GM23248 (cell line): ENCODE measurements at regions not wholly inside any gene's neighbourhood (a gene's known extent, or its start where the extent isn't known, plus 50 kb on each side); places are given as distances from the start of the nearest gene placed in this dataset.

Experiments
- DNase-seq: peaks from one replicate; pipeline ENCODE4 v3.0.0-alpha.2; 2015
- H2AFZ ChIP-seq: fragments of 200-600 bp; sonication (generic); 2 replicates; pipeline ENCODE4 v1.6.1; 2016; ENCODE audit warnings: antibody characterized with exemption
- H3F3A ChIP-seq: fragments of 200-600 bp; sonication (generic); 2 replicates; pipeline ENCODE4 v1.6.1; 2016; ENCODE audit warnings: mild to moderate bottlenecking, antibody characterized with exemption, mixed run types; ENCODE audit not compliant: insufficient read depth
- H3K27ac ChIP-seq: fragments of 200-600 bp; sonication (generic); 2 replicates; pipeline ENCODE4 v1.5.1; 2016; ENCODE audit warnings: mild to moderate bottlenecking
- H3K27me3 ChIP-seq: fragments of 200-600 bp; sonication (generic); replicated peaks from 2 replicates; pipeline ENCODE4 v1.6.1; 2016; ENCODE audit warnings: mild to moderate bottlenecking; ENCODE audit not compliant: insufficient read depth
- H3K36me3 ChIP-seq: fragments of 200-600 bp; sonication (generic); 2 replicates; pipeline ENCODE4 v1.6.1; 2016; ENCODE audit warnings: low read depth, mild to moderate bottlenecking
- H3K4me1 ChIP-seq: fragments of 200-600 bp; sonication (generic); 2 replicates; pipeline ENCODE4 v1.6.1; 2016; ENCODE audit warnings: mild to moderate bottlenecking; ENCODE audit not compliant: insufficient read depth
- H3K4me2 ChIP-seq: fragments of 200-600 bp; sonication (generic); one replicate; pipeline ENCODE4 v1.6.1; 2016; ENCODE audit warnings: mild to moderate bottlenecking; ENCODE audit not compliant: unreplicated experiment
- H3K4me3 ChIP-seq: fragments of 200-600 bp; sonication (generic); 2 replicates; pipeline ENCODE4 v1.5.1; 2016; ENCODE audit warnings: mild to moderate bottlenecking
- H3K79me2 ChIP-seq: fragments of 200-600 bp; sonication (generic); 2 replicates; pipeline ENCODE4 v1.6.1; 2016; ENCODE audit warnings: mild to moderate bottlenecking; ENCODE audit not compliant: insufficient read depth
- H3K9ac ChIP-seq: fragments of 200-600 bp; sonication (generic); 2 replicates; pipeline ENCODE4 v1.6.1; 2016; ENCODE audit warnings: mild to moderate bottlenecking
- H3K9me2 ChIP-seq: fragments of 200-600 bp; sonication (generic); 2 replicates; pipeline ENCODE4 v1.6.1; 2016; ENCODE audit warnings: mixed run types, mild to moderate bottlenecking, moderate library complexity; ENCODE audit not compliant: insufficient read depth
- H3K9me3 ChIP-seq: fragments of 200-600 bp; sonication (generic); one replicate; pipeline ENCODE4 v1.6.1; 2017; ENCODE audit warnings: low read depth
- H4K20me1 ChIP-seq: fragments of 200-600 bp; sonication (generic); 2 replicates; pipeline ENCODE4 v1.6.0; 2016; ENCODE audit not compliant: insufficient read depth
- EZH2 ChIP-seq: fragments of 200-600 bp; sonication (generic); IDR thresholded peaks from 2 replicates; pipeline ENCODE4 v1.6.1; 2018; ENCODE audit warnings: antibody characterized with exemption, mild to moderate bottlenecking; ENCODE audit not compliant: insufficient read depth, poor library complexity, severe bottlenecking
- EZH2phosphoT487 ChIP-seq: fragments of 200-600 bp; sonication (generic); IDR thresholded peaks from 2 replicates; pipeline ENCODE4 v1.6.1; 2018; ENCODE audit warnings: antibody characterized with exemption, moderate library complexity, mild to moderate bottlenecking, low read depth; ENCODE audit not compliant: insufficient read depth
- WGBS, 2 experiments: methylation state at CpG; one replicate each; pipeline ENCODE4 v1.1.6; 2015 to 2017; ENCODE audit warnings: low lambda C conversion rate in 2 of 2, low coverage in 1 of 2; ENCODE audit errors: missing lambda C conversion rate in 2 of 2; 5-methylcytosine and 5-hydroxymethylcytosine counted together
- in situ Hi-C: fragments of 300-500 bp; cut with MboI; formaldehyde crosslinking; loops from 2 replicates; pipeline ENCODE4 v1.15.0; 2020

GRCh38 chr13:26475176-26476110 lies 82.0 kb upstream of the WASF3 start:
- H3K27ac ChIP-seq: peak overlapping the region; percentile 53
- peak overlapping the region; percentile 90 for H2AFZ ChIP-seq
- no peaks in the 10 kb centered on the region for H4K20me1 ChIP-seq
- no peaks in the 10 kb centered on the region for H3K79me2 ChIP-seq
- in situ Hi-C loops: no loop called here
- H3F3A ChIP-seq: peaks cover 15% of the 10 kb centered on the region
- H3K4me1 ChIP-seq: peaks cover 22% of the 10 kb centered on the region
- TF ChIP-seq EZH2: no peak
- no peak for TF ChIP-seq EZH2phosphoT487
- peak overlapping the region; percentile 59 for H3K4me3 ChIP-seq
- no peaks in the 10 kb centered on the region for H3K27me3 ChIP-seq
- H3K9ac ChIP-seq: peak overlapping the region; percentile 63
- 71% methylated on average over 9 to 15 of the region's 15 CpGs for WGBS, 2 experiments
- no peaks in the 10 kb centered on the region for H3K36me3 ChIP-seq
- no peaks in the 10 kb centered on the region for H3K9me3 ChIP-seq
- DNase-seq: no peak
- no peak overlapping the region for H3K4me2 ChIP-seq
- H3K9me2 ChIP-seq: no peaks in the 10 kb centered on the region

- Histone ChIP-seq H4K20me1 (no peaks in the 10 kb centered on the region), H3K4me2 (peak overlapping the region; percentile 72), H3K36me3 (no peaks in the 10 kb centered on the region), H3K9me3 (no peaks in the 10 kb centered on the region), H3K4me3 (peak overlapping the region; percentile 59), H3K27me3 (no peaks in the 10 kb centered on the region), H3K27ac (peak overlapping the region; percentile 53), H3F3A (peaks cover 15% of the 10 kb centered on the region), H3K4me1 (peaks cover 26% of the 10 kb centered on the region), H3K9me2 (no peaks in the 10 kb centered on the region), H3K79me2 (no peaks in the 10 kb centered on the region), H2AFZ (peak overlapping the region; percentile 90), H3K9ac (peak overlapping the region; percentile 63)
- WGBS, 2 experiments: 1 to 3% methylated on average over 20 of the region's 20 CpGs
- in situ Hi-C loops: no loop called here
- peak; percentile 75 for DNase-seq
- TF ChIP-seq EZH2phosphoT487: no peak
- no peak for TF ChIP-seq EZH2
These were observed 81.2 kb upstream of the WASF3 start for GRCh38 chr13:26476111-26476781.

- Histone ChIP-seq H3K4me3 (peak overlapping the region; percentile 59), H3K27ac (peak overlapping the region; percentile 53)
These were observed 80.7 kb upstream of the WASF3 start for GRCh38 chr13:26476782-26477142.

GRCh38 chr13:26477681-26478080 lies 79.8 kb upstream of the WASF3 start:
- no peaks in the 10 kb centered on the region for H3K36me3 ChIP-seq
- no peaks in the 10 kb centered on the region for H3K27me3 ChIP-seq
- peaks cover 15% of the 10 kb centered on the region for H3F3A ChIP-seq
- H3K79me2 ChIP-seq: no peaks in the 10 kb centered on the region
- no peak overlapping the region for H3K9ac ChIP-seq
- in situ Hi-C loops: no loop called here
- no peaks in the 10 kb centered on the region for H3K9me3 ChIP-seq
- no peak for DNase-seq
- H3K27ac ChIP-seq: no peak overlapping the region
- H4K20me1 ChIP-seq: no peaks in the 10 kb centered on the region
- H3K4me3 ChIP-seq: no peak overlapping the region
- no peak overlapping the region for H3K4me2 ChIP-seq
- no peak overlapping the region for H2AFZ ChIP-seq
- peaks cover 26% of the 10 kb centered on the region for H3K4me1 ChIP-seq
- WGBS, 2 experiments: 94 to 97% methylated on average over 6 of the region's 6 CpGs
- no peaks in the 10 kb centered on the region for H3K9me2 ChIP-seq
- TF ChIP-seq EZH2 (no peak), EZH2phosphoT487 (no peak)

More at GRCh38 chr13:26476782-26477142, 80.7 kb upstream of the WASF3 start:
- no peak for DNase-seq
- Histone ChIP-seq H3K9me3 (no peaks in the 10 kb centered on the region), H4K20me1 (no peaks in the 10 kb centered on the region), H3F3A (peaks cover 15% of the 10 kb centered on the region), H3K79me2 (no peaks in the 10 kb centered on the region), H3K9me2 (no peaks in the 10 kb centered on the region), H3K4me2 (peak overlapping the region; percentile 72), H2AFZ (peak overlapping the region; percentile 90), H3K4me1 (peaks cover 26% of the 10 kb centered on the region), H3K36me3 (no peaks in the 10 kb centered on the region), H3K9ac (peak overlapping the region; percentile 63), H3K27me3 (no peaks in the 10 kb centered on the region)
- TF ChIP-seq EZH2 (no peak), EZH2phosphoT487 (no peak)
- WGBS, 2 experiments: 10 to 14% methylated on average over 3 of the region's 3 CpGs
- in situ Hi-C loops: no loop called here
